HEK293 (cell line): ENCODE measurements at regions not wholly inside any gene's neighbourhood (a gene's known extent, or its start where the extent isn't known, plus 50 kb on each side); places are given as distances from the start of the nearest gene placed in this dataset.

Experiments used
- CTCF ChIA-PET: fragments of 350-600 bp; formaldehyde crosslinking; extraction: SDS; loops from one replicate; lab custom pipeline; 2021; ENCODE audit warnings: antibody characterized with exemption; lab: Yijun Ruan, JAX
- POLR2A ChIA-PET: fragments of 300-600 bp; formaldehyde crosslinking; extraction: SDS; loops from one replicate; lab custom pipeline; 2020; ENCODE audit warnings: antibody characterized with exemption, inconsistent platforms; lab: Yijun Ruan, JAX
- H3K27ac ChIP-seq: fragments of 200-500 bp; sonication (Bioruptor generic); 2 replicates; pipeline ENCODE4 v1.5.1; 2014; ENCODE audit warnings: low read depth, low read length, control low read depth, inconsistent platforms; ENCODE audit errors: extremely low read depth
- H3K36me3 ChIP-seq, 2 experiments: fragments of 200-500 bp in 1 of 2; sonication (Bioruptor generic) in 1 of 2; 1 replicate in 1 of 2; 2 replicates in 1 of 2; pipeline ENCODE4 v1.5.1; 2014 to 2017; ENCODE audit warnings: inconsistent platforms in 2 of 2, low read length in 2 of 2; ENCODE audit not compliant: control insufficient read depth in 2 of 2, insufficient read depth in 1 of 2
- H3K4me1 ChIP-seq: fragments of 200-500 bp; sonication (Bioruptor generic); 2 replicates; pipeline ENCODE4 v1.5.1; 2014; ENCODE audit warnings: mild to moderate bottlenecking, low read length, inconsistent platforms; ENCODE audit not compliant: control insufficient read depth, insufficient read depth
- H3K4me3 ChIP-seq: 2 replicates; pipeline ENCODE4 v1.5.1; 2011; ENCODE audit warnings: low read depth, mild to moderate bottlenecking, control low read depth, low read length, moderate library complexity
- H3K9me3 ChIP-seq: fragments of 200-500 bp; sonication (Bioruptor generic); 2 replicates; pipeline ENCODE4 v1.5.1; 2014; ENCODE audit warnings: low read depth, low read length, inconsistent platforms; ENCODE audit not compliant: control insufficient read depth, insufficient read depth
- KLF17 ChIP-seq: fragments of 450-650 bp; formaldehyde crosslinking; IDR thresholded peaks from 2 replicates; pipeline ENCODE4 v1.5.1; 2016; ENCODE audit warnings: missing biosample characterization, missing genetic modification characterization
- PATZ1 ChIP-seq: fragments of 450-650 bp; formaldehyde crosslinking; IDR thresholded peaks from 2 replicates; pipeline ENCODE4 v1.5.1; 2016; ENCODE audit warnings: missing biosample characterization, missing genetic modification characterization
- ZBTB17 ChIP-seq: fragments of 450-650 bp; formaldehyde crosslinking; IDR thresholded peaks from 2 replicates; pipeline ENCODE4 v1.5.1; 2016; ENCODE audit warnings: missing biosample characterization, missing genetic modification characterization
- ZBTB48 ChIP-seq: fragments of 450-650 bp; formaldehyde crosslinking; IDR thresholded peaks from 2 replicates; pipeline ENCODE4 v1.5.1; 2016; ENCODE audit warnings: missing biosample characterization, missing genetic modification characterization
- ZBTB49 ChIP-seq: fragments of 450-650 bp; formaldehyde crosslinking; IDR thresholded peaks from 2 replicates; pipeline ENCODE4 v1.5.1; 2016; ENCODE audit warnings: missing biosample characterization, missing genetic modification characterization, low read depth
- ZNF138 ChIP-seq: fragments of 450-650 bp; formaldehyde crosslinking; IDR thresholded peaks from 2 replicates; pipeline ENCODE4 v1.5.1; 2016; ENCODE audit warnings: missing biosample characterization, missing genetic modification characterization, borderline replicate concordance
- ZNF18 ChIP-seq: fragments of 450-650 bp; formaldehyde crosslinking; IDR thresholded peaks from 2 replicates; pipeline ENCODE4 v1.5.1; 2016; ENCODE audit warnings: missing biosample characterization, missing genetic modification characterization
- ZNF280C ChIP-seq: fragments of 450-650 bp; formaldehyde crosslinking; IDR thresholded peaks from 2 replicates; pipeline ENCODE4 v1.5.1; 2016; ENCODE audit warnings: missing biosample characterization, missing genetic modification characterization
- ZNF37A ChIP-seq: fragments of 450-650 bp; IDR thresholded peaks from 2 replicates; pipeline ENCODE4 v1.5.1; 2018; ENCODE audit warnings: missing biosample characterization, missing genetic modification characterization
- ZNF394 ChIP-seq: fragments of 450-650 bp; formaldehyde crosslinking; IDR thresholded peaks from 2 replicates; pipeline ENCODE4 v1.5.1; 2016; ENCODE audit warnings: missing biosample characterization, missing genetic modification characterization, mild to moderate bottlenecking, moderate library complexity, borderline replicate concordance
- ZNF585B ChIP-seq: fragments of 450-650 bp; formaldehyde crosslinking; IDR thresholded peaks from 2 replicates; pipeline ENCODE4 v1.5.1; 2016; ENCODE audit warnings: missing biosample characterization, missing genetic modification characterization
- ZNF639 ChIP-seq: fragments of 450-650 bp; formaldehyde crosslinking; IDR thresholded peaks from 2 replicates; pipeline ENCODE4 v1.5.1; 2016; ENCODE audit warnings: missing biosample characterization, missing genetic modification characterization
- ZNF645 ChIP-seq: fragments of 450-650 bp; formaldehyde crosslinking; IDR thresholded peaks from 2 replicates; pipeline ENCODE4; 2016; ENCODE audit warnings: missing biosample characterization, missing genetic modification characterization
- ZSCAN18 ChIP-seq: fragments of 450-650 bp; formaldehyde crosslinking; IDR thresholded peaks from 2 replicates; pipeline ENCODE4 v1.5.1; 2016; ENCODE audit warnings: missing biosample characterization, missing genetic modification characterization
- ZSCAN5A ChIP-seq: fragments of 450-650 bp; formaldehyde crosslinking; IDR thresholded peaks from 2 replicates; pipeline ENCODE4 v1.5.1; 2016; ENCODE audit warnings: missing biosample characterization, missing genetic modification characterization

- POLR2A ChIA-PET, result no interaction called here
- H3K4me3 ChIP-seq, result no peak overlapping the region
- CTCF ChIA-PET, result no interaction called here
Measured at GRCh38 chr5:92741906-92742305, 839.1 kb downstream of the NR2F1-AS1 start.

GRCh38 chr5:92734211-92734940, 846.6 kb downstream of the NR2F1-AS1 start:
- H3K4me3 ChIP-seq, result no peak overlapping the region
- no peaks in the 10 kb centered on the region for H3K9me3 ChIP-seq
- CTCF ChIA-PET, result no interaction called here
- no peaks in the 10 kb centered on the region for H3K4me1 ChIP-seq
- POLR2A ChIA-PET, result no interaction called here
- no peak for TF ChIP-seq ZSCAN5A (tag by site-specific recombination)
- TF ChIP-seq ZBTB49 (tag by site-specific recombination), result no peak
- no peak for TF ChIP-seq ZNF394
- TF ChIP-seq ZNF645, result no peak
- TF ChIP-seq ZNF280C (tag by site-specific recombination), result no peak
- no peak for TF ChIP-seq ZSCAN18 (tag by site-specific recombination)
- TF ChIP-seq ZBTB17 (tag by site-specific recombination), result no peak
- TF ChIP-seq ZBTB48 (tag by site-specific recombination), result no peak
- TF ChIP-seq ZNF138 (tag by site-specific recombination), result no peak
- no peak for TF ChIP-seq KLF17 (tag by site-specific recombination)
- TF ChIP-seq ZNF639 (tag by site-specific recombination), result no peak
- TF ChIP-seq PATZ1 (tag by site-specific recombination), result no peak
- TF ChIP-seq, all 188 proteins: peak for 0
- no peaks in the 10 kb centered on the region for H3K36me3 ChIP-seq
- no peak overlapping the region for H3K27ac ChIP-seq

More at GRCh38 chr5:92741906-92742305, 839.1 kb downstream of the NR2F1-AS1 start:
- no peak overlapping the region for H3K27ac ChIP-seq
- H3K9me3 ChIP-seq, result no peaks in the 10 kb centered on the region
- TF ChIP-seq ZNF18 (tag by site-specific recombination) (no peak), ZNF585B (tag by site-specific recombination) (no peak), ZNF37A (no peak)
- TF ChIP-seq, all 188 proteins: peak for 0
- no peaks in the 10 kb centered on the region for H3K36me3 ChIP-seq
- H3K4me1 ChIP-seq, result no peaks in the 10 kb centered on the region
